C4-2B (cell line): ENCODE measurements at regions not wholly inside any gene's neighbourhood (a gene's known extent, or its start where the extent isn't known, plus 50 kb on each side); places are given as distances from the start of the nearest gene placed in this dataset.

Experiments
- CTCF ChIP-seq: fragments of 450-650 bp; conservative IDR thresholded peaks from 2 replicates; pipeline ENCODE4 v1.5.1; 2017; ENCODE audit warnings: mild to moderate bottlenecking
- ZFX ChIP-seq: fragments of 450-650 bp; IDR thresholded peaks from 2 replicates; pipeline ENCODE4 v1.6.1; 2017

GRCh38 chr16:77663711-77664110 lies 58.6 kb upstream of the NUDT7 start:
- TF ChIP-seq CTCF (no peak), ZFX (no peak)
